ENCODE measurements at regions not wholly inside any gene's neighbourhood (a gene's known extent, or its start where the extent isn't known, plus 50 kb on each side); places are given as distances from the start of the nearest gene placed in this dataset.

- POLR2A ChIA-PET: no interaction called here
- DNase-seq: no peak
- Histone ChIP-seq H3K9me2 (no peaks in the 10 kb centered on the region), H3K4me3 (ENCODE audit: low read depth in 2 of 2, low read length in 1 of 2) (no peak overlapping the region), H3K9me3 (no peaks in the 10 kb centered on the region), H3K4me2 (no peak overlapping the region), H4K20me1 (ENCODE audit: insufficient read depth) (no peaks in the 10 kb centered on the region), H3K36me3 (replicated peaks in 1 of 2; ENCODE audit: control insufficient read depth in 1 of 2, insufficient read depth in 2 of 2, low read length in 1 of 2) (no peaks in the 10 kb centered on the region), H3F3A (replicated peaks; ENCODE audit: insufficient read depth) (no peaks in the 10 kb centered on the region), H2AFZ (ENCODE audit: low read depth) (no peak overlapping the region), H3K27ac (ENCODE audit: low read depth in 2 of 2, low read length in 1 of 2) (no peak overlapping the region), H3K27me3 (ENCODE audit: insufficient read depth) (no peaks in the 10 kb centered on the region), H3K79me2 (ENCODE audit: insufficient read depth) (no peaks in the 10 kb centered on the region), H3K9ac (no peak overlapping the region), H3K4me1 (ENCODE audit: control insufficient read depth in 1 of 2, insufficient read depth in 2 of 2, low read depth in 1 of 2, low read length in 1 of 2) (no peaks in the 10 kb centered on the region)
- TF ChIP-seq SIN3A (IDR thresholded peaks at IDR 0.05; ENCODE audit: borderline replicate concordance, low read depth, low read length) (no peak), FOXM1 (IDR thresholded peaks at IDR 0.05; ENCODE audit: low read depth) (no peak), FOSL2 (IDR thresholded peaks at IDR 0.05; ENCODE audit: borderline replicate concordance, low read depth) (no peak), PBX3 (IDR thresholded peaks at IDR 0.05) (no peak), JUND (IDR thresholded peaks at IDR 0.05) (no peak), GABPA (IDR thresholded peaks at IDR 0.05; ENCODE audit: low read depth) (no peak), REST (IDR thresholded peaks at IDR 0.05; ENCODE audit: low read depth, low read length) (no peak), FOXJ3 (CRISPR knock-in tag; IDR thresholded peaks at IDR 0.05) (no peak), RXRA (IDR thresholded peaks at IDR 0.05; ENCODE audit: borderline replicate concordance, low read depth) (no peak)
- CTCF ChIA-PET: interaction anchor here (0.6 kb wide), 1 partner anchor 26 kb away, joined by 3 read pairs; no protein-coding TSS in a partner anchor
- 33% methylated on average over 1 of the region's 1 CpG for WGBS (ENCODE audit: low lambda C conversion rate)
Measured at GRCh38 chrX:150146271-150146896, 208.1 kb upstream of the EOLA2 start.

- DNase-seq: no peak
- WGBS (ENCODE audit: low lambda C conversion rate): 27% methylated on average over 4 of the region's 5 CpGs
- Histone ChIP-seq H3K9me2 (no peaks in the 10 kb centered on the region), H2AFZ (ENCODE audit: low read depth) (no peak overlapping the region), H3K4me1 (ENCODE audit: control insufficient read depth in 1 of 2, insufficient read depth in 2 of 2, low read depth in 1 of 2, low read length in 1 of 2) (no peaks in the 10 kb centered on the region), H3K9ac (no peak overlapping the region), H3F3A (replicated peaks; ENCODE audit: insufficient read depth) (no peaks in the 10 kb centered on the region), H3K27me3 (ENCODE audit: insufficient read depth) (no peaks in the 10 kb centered on the region), H3K4me3 (ENCODE audit: low read depth in 2 of 2, low read length in 1 of 2) (no peak overlapping the region), H3K79me2 (ENCODE audit: insufficient read depth) (no peaks in the 10 kb centered on the region), H3K27ac (ENCODE audit: low read depth in 2 of 2, low read length in 1 of 2) (no peak overlapping the region), H3K9me3 (no peaks in the 10 kb centered on the region), H3K36me3 (replicated peaks in 1 of 2; ENCODE audit: control insufficient read depth in 1 of 2, insufficient read depth in 2 of 2, low read length in 1 of 2) (no peaks in the 10 kb centered on the region), H3K4me2 (no peak overlapping the region), H4K20me1 (ENCODE audit: insufficient read depth) (no peaks in the 10 kb centered on the region)
- ChIA-PET CTCF (interaction anchor here (1.0 kb wide), 1 partner anchor 10 kb away, joined by 3 read pairs; no protein-coding TSS in a partner anchor), POLR2A (no interaction called here)
- TF ChIP-seq MEF2A (IDR thresholded peaks at IDR 0.05; ENCODE audit: borderline replicate concordance, low read depth) (no peak), POLR2AphosphoS5 (IDR thresholded peaks at IDR 0.05; ENCODE audit: low read depth, low read length) (no peak), EP300 (IDR thresholded peaks at IDR 0.05; ENCODE audit: borderline replicate concordance in 1 of 2, low read depth in 1 of 2, low read length in 1 of 2) (no peak), USF1 (IDR thresholded peaks at IDR 0.05; ENCODE audit: borderline replicate concordance, low read depth) (no peak), EZH2phosphoT487 (IDR thresholded peaks at IDR 0.05; ENCODE audit: borderline replicate concordance, low read depth) (no peak), NRF1 (IDR thresholded peaks at IDR 0.05; ENCODE audit: low read depth, low read length) (no peak), TCF12 (IDR thresholded peaks at IDR 0.05) (no peak), MXI1 (IDR thresholded peaks at IDR 0.05; ENCODE audit: low read depth, low read length) (no peak), FOXJ3 (CRISPR knock-in tag; IDR thresholded peaks at IDR 0.05) (no peak), CHD2 (IDR thresholded peaks at IDR 0.05; ENCODE audit: low read length, partially characterized antibody) (no peak), NFIC (IDR thresholded peaks at IDR 0.05; ENCODE audit: borderline replicate concordance) (no peak), SMC3 (IDR thresholded peaks at IDR 0.05; ENCODE audit: low read depth, low read length) (no peak), RFX5 (IDR thresholded peaks at IDR 0.05; ENCODE audit: low read length) (no peak), GATA2 (CRISPR knock-in tag; IDR thresholded peaks at IDR 0.05) (no peak), TEAD4 (IDR thresholded peaks at IDR 0.05; ENCODE audit: borderline replicate concordance, insufficient read depth) (no peak)
Measured at GRCh38 chrX:150148749-150149672, 210.7 kb upstream of the EOLA2 start.
